DND-41 (cell line): ENCODE measurements at regions not wholly inside any gene's neighbourhood (a gene's known extent, or its start where the extent isn't known, plus 50 kb on each side); places are given as distances from the start of the nearest gene placed in this dataset.

Source experiments
- ATAC-seq: fragments of 200-7000 bp; cut with Tn5 transposase; 3 replicates; pipeline ENCODE4 v1.9.1; 2021; ENCODE audit warnings: low read depth; ENCODE audit not compliant: insufficient read depth
- DNase-seq: peaks from one replicate; pipeline ENCODE4 v3.0.0-alpha.2; 2020
- H2AFZ ChIP-seq: 2 replicates; pipeline ENCODE4 v1.6.0; 2012; ENCODE audit warnings: low read depth, low read length
- H3K27ac ChIP-seq: 2 replicates; pipeline ENCODE4 v1.5.1; 2012; ENCODE audit warnings: low read length, inconsistent platforms
- H3K27me3 ChIP-seq: fragments of 200-600 bp; sonication (generic); 2 replicates; pipeline ENCODE4 v1.6.0; 2012; ENCODE audit warnings: low read length, mild to moderate bottlenecking, inconsistent platforms; ENCODE audit not compliant: insufficient read depth, poor library complexity
- H3K36me3 ChIP-seq: 2 replicates; pipeline ENCODE4 v1.5.1; 2012; ENCODE audit warnings: low read length, inconsistent platforms; ENCODE audit not compliant: insufficient read depth
- H3K4me1 ChIP-seq: 2 replicates; pipeline ENCODE4 v1.5.1; 2012; ENCODE audit warnings: mild to moderate bottlenecking, low read length; ENCODE audit not compliant: insufficient read depth
- H3K4me2 ChIP-seq: 2 replicates; pipeline ENCODE4 v1.6.0; 2012; ENCODE audit warnings: mild to moderate bottlenecking, moderate library complexity, low read length, inconsistent platforms; ENCODE audit not compliant: insufficient read depth
- H3K4me3 ChIP-seq, 2 experiments: fragments of 200-600 bp in 1 of 2; shearing (Covaris generic) in 1 of 2; 2 replicates each; pipeline ENCODE4 v1.5.1; 2012 to 2016; ENCODE audit warnings: inconsistent platforms in 2 of 2, low read length in 2 of 2, mild to moderate bottlenecking in 2 of 2, low read depth in 1 of 2, moderate library complexity in 1 of 2
- H3K79me2 ChIP-seq: 2 replicates; pipeline ENCODE4 v1.6.0; 2012; ENCODE audit warnings: low read length, inconsistent platforms; ENCODE audit not compliant: insufficient read depth
- H3K9ac ChIP-seq: 2 replicates; pipeline ENCODE4 v1.6.0; 2012; ENCODE audit warnings: low read depth, mild to moderate bottlenecking, inconsistent platforms, low read length, moderate library complexity
- H3K9me3 ChIP-seq: 2 replicates; pipeline ENCODE4 v1.5.1; 2012; ENCODE audit warnings: low read length, moderate library complexity, mild to moderate bottlenecking, inconsistent platforms; ENCODE audit not compliant: insufficient read depth, severe bottlenecking
- H4K20me1 ChIP-seq: 2 replicates; pipeline ENCODE4 v1.6.0; 2012; ENCODE audit warnings: low read length; ENCODE audit not compliant: insufficient read depth
- CTCF ChIP-seq: IDR thresholded peaks from 2 replicates; pipeline ENCODE4 v1.5.1; 2012; ENCODE audit warnings: borderline replicate concordance, low read length, moderate library complexity, mild to moderate bottlenecking; ENCODE audit not compliant: poor library complexity, severe bottlenecking; ENCODE audit errors: extremely low read depth
- EZH2 ChIP-seq: IDR thresholded peaks from 3 replicates; pipeline ENCODE4 v1.6.1; 2012; ENCODE audit warnings: borderline replicate concordance, low read depth, mild to moderate bottlenecking, moderate library complexity, low read length, inconsistent platforms; ENCODE audit not compliant: severe bottlenecking

- ATAC-seq, result no peak
- no peak overlapping the region for H2AFZ ChIP-seq
- TF ChIP-seq CTCF (no peak), EZH2 (no peak)
- peaks cover 3% of the 10 kb centered on the region; the same call in 1 of the 2 replicates for H4K20me1 ChIP-seq
- no peak for DNase-seq
- no peak overlapping the region for H3K9ac ChIP-seq
- H3K9me3 ChIP-seq, result no peaks in the 10 kb centered on the region
- no peak overlapping the region for H3K4me3 ChIP-seq
- no peak overlapping the region for H3K27ac ChIP-seq
- H3K79me2 ChIP-seq, result no peaks in the 10 kb centered on the region
- no peak overlapping the region for H3K4me2 ChIP-seq
- no peaks in the 10 kb centered on the region for H3K4me1 ChIP-seq
- no peaks in the 10 kb centered on the region for H3K36me3 ChIP-seq
- H3K27me3 ChIP-seq, result no peaks in the 10 kb centered on the region
These were observed 112.6 kb upstream of the AFDN start for GRCh38 chr6:167714152-167714551.

GRCh38 chr6:167717455-167717854, 109.3 kb upstream of the AFDN start:
- no peak overlapping the region for H3K9ac ChIP-seq
- no peak overlapping the region for H3K4me2 ChIP-seq
- no peaks in the 10 kb centered on the region for H3K36me3 ChIP-seq
- no peak for DNase-seq
- no peaks in the 10 kb centered on the region for H3K27me3 ChIP-seq
- ATAC-seq, result no peak
- H3K4me1 ChIP-seq, result no peaks in the 10 kb centered on the region
- no peak overlapping the region for H2AFZ ChIP-seq
- no peak for TF ChIP-seq EZH2
- TF ChIP-seq CTCF, result no peak
- H3K79me2 ChIP-seq, result no peaks in the 10 kb centered on the region
- peaks cover 3% of the 10 kb centered on the region; the same call in 1 of the 2 replicates for H4K20me1 ChIP-seq
- no peak overlapping the region for H3K4me3 ChIP-seq
- H3K9me3 ChIP-seq, result no peaks in the 10 kb centered on the region
- H3K27ac ChIP-seq, result no peak overlapping the region

- no peak for TF ChIP-seq CTCF
- no peak for TF ChIP-seq EZH2
- Histone ChIP-seq H3K4me2 (no peak overlapping the region), H3K9me3 (no peaks in the 10 kb centered on the region), H3K36me3 (no peaks in the 10 kb centered on the region), H3K9ac (no peak overlapping the region), H3K27me3 (no peaks in the 10 kb centered on the region), H4K20me1 (peaks cover under 1% of the 10 kb centered on the region; the same call in 1 of the 2 replicates), H2AFZ (no peak overlapping the region), H3K4me1 (no peaks in the 10 kb centered on the region), H3K79me2 (no peaks in the 10 kb centered on the region), H3K27ac (no peak overlapping the region), H3K4me3 (no peak overlapping the region)
- DNase-seq, result no peak
- no peak for ATAC-seq
These were observed 108.8 kb upstream of the AFDN start for GRCh38 chr6:167717867-167718266.

GRCh38 chr6:167719920-167720319, 106.8 kb upstream of the AFDN start:
- no peak for TF ChIP-seq EZH2
- no peak for TF ChIP-seq CTCF
- no peaks in the 10 kb centered on the region for H4K20me1 ChIP-seq
- no peaks in the 10 kb centered on the region for H3K4me1 ChIP-seq
- H3K27ac ChIP-seq, result no peak overlapping the region
- H3K36me3 ChIP-seq, result no peaks in the 10 kb centered on the region
- no peak for ATAC-seq
- no peak overlapping the region for H3K4me3 ChIP-seq
- H2AFZ ChIP-seq, result no peak overlapping the region
- H3K9me3 ChIP-seq, result no peaks in the 10 kb centered on the region
- no peak overlapping the region for H3K9ac ChIP-seq
- no peaks in the 10 kb centered on the region for H3K79me2 ChIP-seq
- no peaks in the 10 kb centered on the region for H3K27me3 ChIP-seq
- no peak for DNase-seq
- H3K4me2 ChIP-seq, result no peak overlapping the region
